ENCODE measurements at regions not wholly inside any gene's neighbourhood (a gene's known extent, or its start where the extent isn't known, plus 50 kb on each side); places are given as distances from the start of the nearest gene placed in this dataset.

DNA sequence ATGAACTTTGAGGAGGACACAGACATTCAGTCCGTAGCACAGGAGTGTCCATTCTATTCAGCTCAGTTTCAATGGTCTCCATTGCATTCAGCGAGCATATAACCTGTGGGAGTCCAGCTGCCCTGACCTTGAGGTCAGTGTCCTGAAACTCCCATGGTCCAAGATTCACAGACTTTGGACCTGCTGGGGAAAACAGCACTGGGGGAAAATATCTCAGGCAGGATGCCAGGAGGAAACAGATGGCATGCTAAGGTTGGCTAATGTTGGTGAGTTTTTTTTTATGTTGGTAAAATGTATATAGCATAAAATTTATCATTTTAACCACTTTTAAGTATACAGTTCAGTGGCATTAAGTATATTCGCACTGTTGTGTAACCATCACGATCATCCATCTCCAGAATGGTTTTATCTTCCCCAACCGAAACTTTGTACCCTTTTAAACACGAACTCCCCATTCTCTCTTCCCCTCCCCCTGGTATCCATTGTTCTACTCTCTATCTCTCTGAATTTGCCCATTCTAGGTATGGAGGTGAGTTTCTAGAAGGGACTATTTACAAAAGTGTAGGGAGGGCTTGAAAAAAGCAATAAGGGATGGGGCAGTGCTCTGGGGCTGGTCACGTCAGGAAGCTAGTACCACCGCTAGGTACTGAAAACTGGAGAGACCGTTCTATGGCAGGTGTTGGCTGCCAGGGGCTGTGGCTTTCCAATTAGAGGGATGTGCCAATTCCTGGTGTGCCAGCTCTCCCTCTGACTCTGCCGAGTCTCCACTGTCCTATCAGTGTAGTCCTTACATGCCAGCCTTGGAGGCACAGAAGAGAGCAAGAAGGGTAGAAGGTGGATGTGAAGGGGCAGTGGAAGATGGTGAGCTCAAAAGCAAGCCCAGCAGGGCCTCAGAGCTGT, 85.3 kb downstream of the FOXD2 start:
- Mint-ChIP-seq H3K36me3 (ENCODE audit: insufficient read depth in 1 of 3, low read depth in 3 of 3) (no peaks in the 10 kb centered on the region), H3K4me1 (peaks cover 16 to 27% of the 10 kb centered on the region in 2 experiments), H3K27me3 (ENCODE audit: low read depth) (peaks cover 69% of the 10 kb centered on the region), H3K4me3 (no peak overlapping the region), H3K27ac (no peak overlapping the region; a peak in 1 of 7 replicates), H3K9me3 (peaks cover 2 to 3% of the 10 kb centered on the region in 2 experiments; a peak in 3 of 5 replicates)
- Histone ChIP-seq H3K4ac (ENCODE audit: low read depth, low read length) (no peak overlapping the region), H3K9me3 (ENCODE audit: control insufficient read depth, low read depth, low read length) (no peaks in the 10 kb centered on the region), H4K91ac (ENCODE audit: insufficient read length, low read depth, low read length) (no peak overlapping the region), H4K20me1 (ENCODE audit: control insufficient read depth, insufficient read depth, insufficient read length) (no peaks in the 10 kb centered on the region), H3K14ac (ENCODE audit: insufficient read depth, low read length) (no peak overlapping the region), H2BK120ac (ENCODE audit: low read depth, low read length, poor library complexity, severe bottlenecking) (no peak overlapping the region), H3K4me1 (ENCODE audit: insufficient read depth, low read length) (peaks cover 12% of the 10 kb centered on the region; the same call in 1 of the 2 replicates), H3K4me2 (ENCODE audit: insufficient read depth, insufficient read length, low read length) (no peak overlapping the region), H3K9ac (ENCODE audit: extremely low read depth, insufficient read length, low read length) (no peak overlapping the region), H3K27ac (ENCODE audit: insufficient read length, low read depth, low read length) (no peak overlapping the region), H3T11ph (ENCODE audit: low read length) (no peak overlapping the region), H2AK5ac (ENCODE audit: insufficient read length, low read length) (no peak overlapping the region), H4K5ac (ENCODE audit: insufficient read length, low read depth, low read length) (no peak overlapping the region), H2BK5ac (ENCODE audit: insufficient read length, low read length) (no peak overlapping the region), H3K23me2 (ENCODE audit: insufficient read length, low read depth, low read length, poor library complexity, severe bottlenecking) (no peaks in the 10 kb centered on the region), H3K79me1 (ENCODE audit: insufficient read depth, low read depth, low read length, poor library complexity, severe bottlenecking) (no peaks in the 10 kb centered on the region), H2BK12ac (ENCODE audit: insufficient read length, low read depth, low read length) (no peak overlapping the region), H3K23ac (ENCODE audit: insufficient read length, low read depth, low read length) (no peak overlapping the region), H3K79me2 (ENCODE audit: insufficient read depth, low read length) (no peaks in the 10 kb centered on the region), H2BK20ac (ENCODE audit: low read depth, low read length, poor library complexity, severe bottlenecking) (no peak overlapping the region), H3K27me3 (ENCODE audit: insufficient read depth, low read length) (no peaks in the 10 kb centered on the region; the same call in 1 of the 2 replicates), H4K8ac (replicated peaks; ENCODE audit: insufficient read length, low read depth, low read length) (no peak overlapping the region), H3K18ac (ENCODE audit: insufficient read length, low read depth, low read length) (no peak overlapping the region), H2AFZ (ENCODE audit: low read length) (no peak overlapping the region), H3K56ac (ENCODE audit: insufficient read length, low read depth, low read length) (no peak overlapping the region), H2BK15ac (ENCODE audit: low read depth, low read length) (no peak overlapping the region)
- WGBS (ENCODE audit: extremely low coverage, insufficient read length, low lambda C conversion rate): no CpG with 5 or more reads among the region's 10 CpGs
- TF ChIP-seq, protein P1, sequence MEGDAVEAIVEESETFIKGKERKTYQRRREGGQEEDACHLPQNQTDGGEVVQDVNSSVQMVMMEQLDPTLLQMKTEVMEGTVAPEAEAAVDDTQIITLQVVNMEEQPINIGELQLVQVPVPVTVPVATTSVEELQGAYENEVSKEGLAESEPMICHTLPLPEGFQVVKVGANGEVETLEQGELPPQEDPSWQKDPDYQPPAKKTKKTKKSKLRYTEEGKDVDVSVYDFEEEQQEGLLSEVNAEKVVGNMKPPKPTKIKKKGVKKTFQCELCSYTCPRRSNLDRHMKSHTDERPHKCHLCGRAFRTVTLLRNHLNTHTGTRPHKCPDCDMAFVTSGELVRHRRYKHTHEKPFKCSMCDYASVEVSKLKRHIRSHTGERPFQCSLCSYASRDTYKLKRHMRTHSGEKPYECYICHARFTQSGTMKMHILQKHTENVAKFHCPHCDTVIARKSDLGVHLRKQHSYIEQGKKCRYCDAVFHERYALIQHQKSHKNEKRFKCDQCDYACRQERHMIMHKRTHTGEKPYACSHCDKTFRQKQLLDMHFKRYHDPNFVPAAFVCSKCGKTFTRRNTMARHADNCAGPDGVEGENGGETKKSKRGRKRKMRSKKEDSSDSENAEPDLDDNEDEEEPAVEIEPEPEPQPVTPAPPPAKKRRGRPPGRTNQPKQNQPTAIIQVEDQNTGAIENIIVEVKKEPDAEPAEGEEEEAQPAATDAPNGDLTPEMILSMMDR (conservative IDR thresholded peaks at IDR 0.05): no peak
- no peak for DNase-seq

Measured in H9 (cell line).